ENCODE measurements at regions not wholly inside any gene's neighbourhood (a gene's known extent, or its start where the extent isn't known, plus 50 kb on each side); places are given as distances from the start of the nearest gene placed in this dataset.

- no peak for DNase-seq (ENCODE audit: low read depth)
These were observed 133.8 kb downstream of the VEGFA start for GRCh38 chr6:43903739-43904290.

- DNase-seq (ENCODE audit: low read depth), result no peak
These were observed 131.8 kb downstream of the VEGFA start for GRCh38 chr6:43901733-43902230.

DNA sequence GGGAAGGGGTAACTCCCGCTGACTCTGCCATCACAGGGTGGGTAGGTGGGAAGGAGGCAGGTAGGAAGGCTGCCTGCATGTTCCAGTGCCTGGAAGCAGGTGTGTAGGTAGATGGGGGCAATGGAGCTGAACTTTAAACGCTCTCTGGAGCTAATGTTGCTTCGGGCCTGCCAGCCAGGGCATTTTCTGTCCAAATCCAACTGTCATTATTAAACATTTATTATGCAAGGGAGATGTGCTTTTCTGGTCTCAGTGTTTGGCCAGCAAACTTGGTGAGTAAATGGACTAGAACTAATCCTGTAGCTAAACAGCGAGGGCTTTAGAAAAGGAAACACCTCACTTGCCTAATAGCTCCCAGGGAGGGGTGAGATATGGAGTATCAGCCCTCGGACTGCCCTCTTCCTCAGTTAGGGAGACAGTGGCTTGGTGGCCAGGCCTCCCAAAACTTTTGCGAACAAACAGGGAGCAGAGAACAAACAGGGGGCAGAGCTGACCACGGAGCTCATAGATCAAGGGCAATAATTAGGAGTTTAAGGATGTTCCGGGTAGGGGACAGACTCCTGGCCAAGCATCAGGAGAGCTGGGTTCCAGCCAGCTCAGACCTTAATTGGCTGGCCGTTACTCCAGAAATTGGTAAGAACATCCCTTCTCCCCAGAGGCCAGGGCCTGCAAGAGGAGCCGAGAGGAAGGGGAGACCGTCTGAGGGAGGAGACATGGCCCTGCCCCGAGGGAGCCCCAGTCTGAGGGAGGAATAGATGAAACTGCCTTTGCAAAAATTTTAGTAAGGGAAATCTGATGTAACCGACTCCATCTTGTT is 131.1 kb downstream of the VEGFA start:
- no peak for DNase-seq (ENCODE audit: low read depth)

- DNase-seq (ENCODE audit: low read depth), result no peak
These were observed 130.5 kb downstream of the VEGFA start for GRCh38 chr6:43900560-43900915.

- DNase-seq (ENCODE audit: low read depth), result no peak
These were observed 129.8 kb downstream of the VEGFA start for GRCh38 chr6:43899830-43900229.

- no peak for DNase-seq (ENCODE audit: low read depth)
These were observed 128.5 kb downstream of the VEGFA start for GRCh38 chr6:43898358-43899131.

DNA sequence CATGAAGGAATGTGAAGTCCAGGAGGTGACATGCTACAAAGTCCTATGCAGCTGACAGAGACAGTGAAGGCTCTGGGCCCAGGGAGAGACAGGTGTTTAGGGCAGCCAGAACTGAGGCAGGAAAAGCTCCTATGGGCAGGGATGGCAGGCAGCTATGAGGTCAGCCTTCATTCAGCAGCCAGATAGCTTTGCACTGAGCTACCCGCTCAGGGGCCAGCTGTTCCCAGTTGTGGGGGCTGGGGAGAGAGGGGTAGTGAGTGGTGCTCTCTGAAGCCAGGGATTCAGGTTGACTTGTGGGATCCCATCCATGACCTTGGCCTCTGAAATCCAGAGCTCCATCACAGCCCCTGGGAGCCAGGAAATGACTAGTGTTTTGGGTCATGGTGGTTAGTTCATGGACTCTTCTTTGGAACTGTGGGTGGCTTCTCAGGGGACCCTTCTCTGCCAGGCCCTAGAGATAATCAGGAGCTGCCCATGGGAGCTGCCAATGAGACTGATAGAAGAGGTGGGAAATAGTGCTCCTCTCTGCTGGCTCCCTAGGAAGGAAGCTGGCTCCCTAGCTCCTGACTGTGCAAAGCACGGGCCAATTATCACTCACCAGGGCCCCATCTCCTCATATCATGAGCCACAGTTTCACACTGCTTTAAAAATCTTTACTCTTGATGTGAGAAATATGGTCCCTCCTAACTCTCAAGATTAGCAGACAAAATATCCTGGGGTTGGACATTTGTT is 127.7 kb downstream of the VEGFA start:
- no peak for DNase-seq (ENCODE audit: low read depth)

DNA sequence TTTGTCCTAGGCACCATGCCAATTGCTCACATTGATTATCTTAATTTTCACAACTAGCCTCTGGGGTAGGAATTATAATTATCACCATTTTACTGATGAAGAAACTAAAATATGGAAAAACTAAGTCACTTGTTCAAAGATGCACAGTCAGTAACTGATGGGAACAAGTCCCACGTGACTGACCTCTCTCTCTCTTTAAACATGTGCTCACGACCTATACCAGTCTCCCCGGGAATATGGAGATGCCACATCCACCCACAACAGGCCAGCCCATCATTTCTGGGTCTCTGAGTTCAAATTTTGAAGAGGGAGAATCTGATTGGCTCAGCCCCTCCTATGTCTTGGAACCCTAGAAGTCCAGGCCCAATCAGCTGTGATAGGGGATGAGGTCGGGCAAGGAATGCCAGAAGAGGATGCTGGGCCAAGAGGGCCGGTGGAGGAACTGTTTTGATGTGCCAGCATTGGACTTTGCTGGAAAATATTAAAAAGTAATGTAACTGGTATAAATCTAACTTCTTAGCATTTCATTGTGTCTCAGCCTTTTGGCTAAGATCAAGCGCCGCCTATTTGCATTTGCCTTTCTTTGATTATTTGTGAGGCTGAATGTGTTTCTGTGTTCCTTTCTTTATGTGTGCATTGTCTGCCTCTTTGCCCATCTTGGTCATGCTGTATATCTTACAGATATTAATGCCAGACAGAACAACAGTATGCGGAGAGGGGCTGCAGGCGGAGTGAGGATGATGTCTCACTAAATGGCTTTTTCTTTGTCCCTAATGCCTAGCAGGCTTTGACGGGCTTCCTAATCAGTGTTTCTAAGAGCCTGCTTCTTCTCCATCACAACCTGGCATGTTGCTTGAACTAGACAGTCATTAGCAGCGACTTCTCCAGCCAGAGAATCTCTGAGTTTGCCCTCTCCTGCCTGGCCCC is 126.6 kb downstream of the VEGFA start:
- no peak for DNase-seq (ENCODE audit: low read depth)

GRCh38 chr6:43895656-43896328 is 125.8 kb downstream of the VEGFA start:
- DNase-seq (ENCODE audit: low read depth), result no peak

- DNase-seq (ENCODE audit: low read depth), result no peak
These were observed 123.1 kb downstream of the VEGFA start for GRCh38 chr6:43893073-43893472.

DNA sequence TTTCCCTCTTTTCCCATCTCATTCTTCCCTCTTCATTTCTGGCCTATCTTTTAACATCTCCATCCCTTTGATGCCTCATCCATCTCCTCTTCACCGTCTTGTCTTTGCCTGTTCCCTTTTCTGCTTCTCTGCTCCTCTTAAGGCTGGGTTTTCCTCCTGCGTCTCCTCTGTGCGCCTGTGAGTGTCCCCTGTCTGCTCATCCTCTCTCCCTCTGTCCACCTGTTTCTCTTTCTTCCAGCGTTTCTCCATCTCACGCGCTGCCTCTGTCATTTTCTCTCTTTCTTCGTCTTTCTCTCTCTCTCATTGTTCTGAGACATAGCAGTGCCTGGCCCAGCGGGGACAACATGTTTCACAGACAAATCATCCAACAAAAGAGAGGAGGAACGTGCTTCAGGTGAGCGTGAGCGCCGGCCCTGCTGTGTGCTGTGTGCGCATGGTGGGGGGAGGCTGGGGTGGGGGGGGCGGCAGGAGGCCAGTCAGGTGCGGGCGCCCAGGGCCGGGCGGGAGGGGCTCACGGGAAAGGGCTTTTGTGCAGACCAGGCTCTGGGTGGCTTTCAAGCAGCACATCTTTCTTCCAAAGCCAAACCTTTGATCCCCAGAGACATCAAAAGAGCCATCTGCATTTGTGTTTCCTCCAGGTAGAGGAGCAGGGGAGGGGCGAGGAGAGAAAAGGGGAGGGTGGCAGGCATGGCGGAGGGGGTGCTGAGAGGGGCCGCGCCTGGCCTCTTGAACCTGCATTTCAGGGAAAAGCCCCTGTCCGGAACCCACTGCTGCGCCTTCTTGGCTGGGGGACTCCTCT is 121.3 kb downstream of the VEGFA start:
- DNase-seq (ENCODE audit: low read depth), result no peak

DNA sequence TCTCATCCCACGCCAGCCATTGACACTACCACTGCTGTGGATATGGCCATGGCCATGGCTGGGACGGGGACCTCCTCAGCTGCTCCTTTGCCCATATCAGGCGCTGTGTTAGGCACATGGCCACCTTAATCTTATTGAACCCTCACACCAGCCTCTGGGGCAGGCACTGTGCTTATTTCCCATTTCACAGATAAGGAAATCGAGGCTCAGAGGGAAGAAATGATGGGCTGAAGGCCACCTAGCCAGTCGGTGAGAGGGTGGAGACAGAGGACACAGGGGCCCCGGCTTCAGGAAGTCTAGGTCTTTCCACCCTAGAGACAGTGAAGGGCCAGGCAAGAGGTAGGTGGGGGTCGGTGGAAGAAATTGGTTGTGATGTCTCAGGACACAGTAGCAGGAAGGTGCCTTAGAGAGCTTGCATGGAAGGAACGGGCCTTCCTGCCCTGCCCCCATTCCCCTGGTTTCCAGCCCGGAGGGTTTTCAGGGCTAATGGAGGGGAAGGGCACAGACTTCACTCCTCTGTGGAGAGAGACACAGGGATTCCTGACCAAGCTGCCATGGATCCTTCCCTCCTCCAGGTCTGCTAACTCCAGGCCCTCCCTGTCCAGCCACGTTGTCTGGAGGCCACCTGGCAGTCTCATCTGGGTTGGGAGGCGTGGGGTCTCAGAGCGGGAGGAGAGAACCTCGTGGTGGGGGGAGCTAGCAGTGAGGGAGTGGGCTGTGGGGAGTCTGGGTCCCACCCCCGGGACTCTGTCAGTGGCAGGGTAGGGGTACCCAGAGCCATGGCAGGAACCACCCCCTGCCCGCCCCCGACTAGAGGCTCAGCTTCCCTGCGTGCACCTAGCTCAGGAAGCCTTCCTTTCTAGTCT is 120.4 kb downstream of the VEGFA start:
- DNase-seq (ENCODE audit: low read depth), result no peak

- DNase-seq (ENCODE audit: low read depth), result no peak
These were observed 118.1 kb downstream of the VEGFA start for GRCh38 chr6:43887906-43888683.

DNA sequence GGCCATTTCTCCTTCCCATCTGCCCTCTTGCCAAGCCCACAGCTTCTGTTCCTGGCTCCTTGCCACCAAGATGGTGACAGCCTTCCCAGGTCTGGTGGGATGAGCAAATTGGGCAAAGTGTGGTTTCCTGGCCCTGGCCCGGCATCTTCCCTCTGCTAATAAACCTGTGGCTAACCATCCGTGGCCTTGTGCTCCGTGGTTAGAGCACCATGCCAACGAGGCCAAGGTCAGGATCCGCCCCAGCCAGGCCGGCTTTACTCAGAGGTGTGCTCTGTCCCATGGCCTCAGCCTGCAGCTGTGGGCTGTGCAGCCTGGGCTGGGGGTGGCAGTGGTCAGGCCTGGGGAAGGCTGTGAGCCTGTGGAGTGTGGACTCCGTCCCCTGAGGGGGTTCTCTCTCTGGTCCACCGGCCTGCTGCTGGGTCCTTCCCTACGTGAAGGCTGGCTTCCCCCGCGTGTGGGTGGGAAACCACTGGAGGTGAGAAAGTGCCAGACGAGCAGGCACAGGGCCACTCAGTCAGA is 117.4 kb downstream of the VEGFA start:
- DNase-seq (ENCODE audit: low read depth), result no peak

DNA sequence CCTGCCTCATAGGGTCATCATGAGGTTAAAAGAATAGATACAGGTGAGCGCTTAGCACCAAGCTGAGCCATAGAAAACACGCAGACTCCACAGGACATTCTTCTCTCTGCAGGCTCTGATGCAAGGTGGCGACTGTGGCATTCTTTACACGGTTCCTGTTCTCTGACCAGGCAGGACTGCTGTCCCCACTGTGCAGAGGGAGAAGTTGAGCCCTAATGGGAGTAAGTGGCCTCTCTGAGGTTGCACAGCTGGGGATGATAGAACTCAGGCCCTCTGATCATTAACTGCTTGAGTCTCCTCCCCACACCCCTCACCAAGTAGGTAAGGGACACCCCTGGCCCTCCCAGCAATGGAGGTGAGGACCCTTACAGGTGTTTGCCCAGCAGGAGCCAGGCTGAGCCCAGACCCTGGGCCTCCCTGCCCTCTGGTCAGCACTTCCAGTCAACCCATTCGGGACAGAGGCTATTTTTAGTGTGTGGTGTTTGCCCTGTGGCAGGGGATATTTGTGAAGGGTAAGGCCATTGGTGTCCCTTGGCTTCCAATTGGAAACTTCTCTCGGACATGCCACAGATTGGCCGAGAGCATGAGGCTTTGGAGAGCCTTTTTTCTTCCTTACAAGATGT is 116.8 kb downstream of the VEGFA start:
- DNase-seq (ENCODE audit: low read depth), result no peak

GRCh38 chr6:43886067-43886461 is 116.1 kb downstream of the VEGFA start:
- no peak for DNase-seq (ENCODE audit: low read depth)

- no peak for DNase-seq (ENCODE audit: low read depth)
These were observed 115.5 kb downstream of the VEGFA start for GRCh38 chr6:43885399-43886066.
